Activated CD8-positive, alpha-beta T cell treated with anti-CD3 and anti-CD28 coated beads for 36 hours (primary cell): ENCODE measurements at regions not wholly inside any gene's neighbourhood (a gene's known extent, or its start where the extent isn't known, plus 50 kb on each side); places are given as distances from the start of the nearest gene placed in this dataset.

Source experiments
- ATAC-seq: fragments of 200-7000 bp; cut with Tn5 transposase; one replicate; pipeline ENCODE4 v1.10.0; 2021; ENCODE audit warnings: mild to moderate bottlenecking, moderate library complexity
- CTCF ChIA-PET: fragments of 350-600 bp; sonication (Branson Sonifier 250); formaldehyde crosslinking; loops from one replicate; lab custom pipeline; 2021; ENCODE audit warnings: antibody characterized with exemption; lab: Charles Lee
- POLR2A ChIA-PET: fragments of 350-600 bp; sonication (Branson Sonifier 250); formaldehyde crosslinking; loops from one replicate; lab custom pipeline; 2021; ENCODE audit warnings: antibody characterized with exemption; lab: Charles Lee
- DNase-seq: peaks from one replicate; pipeline ENCODE4 v3.0.0-alpha.2; 2020
- H3K27ac Mint-ChIP-seq: one replicate; pipeline ENCODE4 v1.8.0; 2021; ENCODE audit warnings: mild to moderate bottlenecking, mixed read lengths
- H3K27me3 Mint-ChIP-seq: one replicate; pipeline ENCODE4 v1.8.0; 2021; ENCODE audit warnings: mixed read lengths
- H3K36me3 Mint-ChIP-seq: one replicate; pipeline ENCODE4 v1.8.0; 2021; ENCODE audit warnings: low read depth, mixed read lengths
- H3K4me1 Mint-ChIP-seq: one replicate; pipeline ENCODE4 v1.8.0; 2021; ENCODE audit warnings: low read depth, mixed read lengths
- H3K4me3 Mint-ChIP-seq: one replicate; pipeline ENCODE4 v1.8.0; 2021; ENCODE audit warnings: mild to moderate bottlenecking, moderate library complexity, mixed read lengths
- H3K9me3 Mint-ChIP-seq: one replicate; pipeline ENCODE4 v1.8.0; 2021; ENCODE audit warnings: mixed read lengths
- CTCF ChIP-seq: fragments of 200-600 bp; IDR thresholded peaks from one replicate; pipeline ENCODE4 v1.8.0; 2022; ENCODE audit warnings: antibody characterized with exemption, mild to moderate bottlenecking
- intact Hi-C: fragments of 100-400 bp; cut with micrococcal nuclease; formaldehyde crosslinking; loops from one replicate; pipeline ENCODE4 v1.10.0; 2022

- ChIA-PET CTCF (no interaction called here), POLR2A (no interaction called here)
- Mint-ChIP-seq H3K36me3 (no peaks in the 10 kb centered on the region), H3K27ac (no peak overlapping the region), H3K27me3 (no peaks in the 10 kb centered on the region), H3K4me3 (no peak overlapping the region), H3K4me1 (no peaks in the 10 kb centered on the region), H3K9me3 (peaks cover 3% of the 10 kb centered on the region)
- no peak for TF ChIP-seq CTCF
- ATAC-seq, result peak; percentile 47
- intact Hi-C loops, result no loop called here
- DNase-seq, result no peak
Observed at GRCh38 chr18:73235491-73235890, 367.7 kb upstream of the NETO1 start.

- ChIA-PET CTCF (no interaction called here), POLR2A (no interaction called here)
- intact Hi-C loops, result no loop called here
- DNase-seq (no peak), ATAC-seq (no peak)
- H3K9me3 Mint-ChIP-seq, result peaks cover 6% of the 10 kb centered on the region
- TF ChIP-seq CTCF, result no peak
- H3K27me3 Mint-ChIP-seq, result no peaks in the 10 kb centered on the region
- no peaks in the 10 kb centered on the region for H3K4me1 Mint-ChIP-seq
- H3K36me3 Mint-ChIP-seq, result no peaks in the 10 kb centered on the region
- H3K27ac Mint-ChIP-seq, result no peak overlapping the region
- H3K4me3 Mint-ChIP-seq, result no peak overlapping the region
Observed at GRCh38 chr18:73232933-73233332, 365.1 kb upstream of the NETO1 start.

GRCh38 chr18:73220663-73221062, 352.9 kb upstream of the NETO1 start:
- no peak for DNase-seq
- intact Hi-C loops, result no loop called here
- ChIA-PET CTCF (no interaction called here), POLR2A (no interaction called here)
- H3K27ac Mint-ChIP-seq, result no peak overlapping the region
- no peaks in the 10 kb centered on the region for H3K27me3 Mint-ChIP-seq
- no peak for TF ChIP-seq CTCF
- no peak overlapping the region for H3K4me3 Mint-ChIP-seq
- no peak for ATAC-seq
- H3K9me3 Mint-ChIP-seq, result peaks cover 21% of the 10 kb centered on the region
- no peaks in the 10 kb centered on the region for H3K4me1 Mint-ChIP-seq
- H3K36me3 Mint-ChIP-seq, result no peaks in the 10 kb centered on the region

GRCh38 chr18:73218293-73218692, 350.5 kb upstream of the NETO1 start:
- no peaks in the 10 kb centered on the region for H3K4me1 Mint-ChIP-seq
- H3K4me3 Mint-ChIP-seq, result no peak overlapping the region
- no peak for DNase-seq
- peaks cover 18% of the 10 kb centered on the region for H3K9me3 Mint-ChIP-seq
- TF ChIP-seq CTCF, result no peak
- ATAC-seq, result no peak
- intact Hi-C loops, result no loop called here
- H3K27ac Mint-ChIP-seq, result no peak overlapping the region
- no peaks in the 10 kb centered on the region for H3K27me3 Mint-ChIP-seq
- CTCF ChIA-PET, result no interaction called here
- no peaks in the 10 kb centered on the region for H3K36me3 Mint-ChIP-seq
- POLR2A ChIA-PET, result no interaction called here

- H3K27me3 Mint-ChIP-seq, result no peaks in the 10 kb centered on the region
- no peak for TF ChIP-seq CTCF
- no peaks in the 10 kb centered on the region for H3K36me3 Mint-ChIP-seq
- intact Hi-C loops, result no loop called here
- no peak overlapping the region for H3K4me3 Mint-ChIP-seq
- H3K27ac Mint-ChIP-seq, result no peak overlapping the region
- H3K9me3 Mint-ChIP-seq, result peaks cover 5% of the 10 kb centered on the region
- ChIA-PET POLR2A (no interaction called here), CTCF (no interaction called here)
- ATAC-seq (no peak), DNase-seq (no peak)
- H3K4me1 Mint-ChIP-seq, result no peaks in the 10 kb centered on the region
Observed at GRCh38 chr18:73214970-73215369, 347.2 kb upstream of the NETO1 start.
